Stimulated activated CD4-positive, alpha-beta T cell treated with anti-CD3 and anti-CD28 coated beads, Interleukin-4, amount 100 ng/mL, for 48 hours (primary cell): ENCODE measurements at regions not wholly inside any gene's neighbourhood (a gene's known extent, or its start where the extent isn't known, plus 50 kb on each side); places are given as distances from the start of the nearest gene placed in this dataset.

ENCODE experiments used
- DNase-seq, 2 donors: peaks; one replicate each; pipeline ENCODE4 v3.0.0-alpha.2; 2020; ENCODE audit warnings: low read depth in 2 of 2

GRCh38 chr2:221100467-221101089 lies 471.5 kb downstream of the EPHA4 start:
- no peak for DNase-seq

GRCh38 chr2:221102896-221103688 lies 469.0 kb downstream of the EPHA4 start:
- DNase-seq, result no peak

GRCh38 chr2:221103930-221104329 lies 468.2 kb downstream of the EPHA4 start:
- no peak for DNase-seq

GRCh38 chr2:221104361-221104811 lies 467.7 kb downstream of the EPHA4 start:
- no peak for DNase-seq

- DNase-seq, result no peak
These were observed 465.9 kb downstream of the EPHA4 start for GRCh38 chr2:221106241-221106640.

- DNase-seq, result no peak
These were observed 464.7 kb downstream of the EPHA4 start for GRCh38 chr2:221107424-221107823.

GRCh38 chr2:221109552-221109951 lies 462.6 kb downstream of the EPHA4 start:
- DNase-seq, result no peak

- no peak for DNase-seq
These were observed 460.4 kb downstream of the EPHA4 start for GRCh38 chr2:221111739-221112138.

GRCh38 chr2:221112744-221113143 lies 459.4 kb downstream of the EPHA4 start:
- DNase-seq, result no peak

- DNase-seq, result no peak
These were observed 456.2 kb downstream of the EPHA4 start for GRCh38 chr2:221115944-221116343.

GRCh38 chr2:221120643-221121042 lies 451.5 kb downstream of the EPHA4 start:
- DNase-seq, result no peak

GRCh38 chr2:221123396-221123795 lies 448.7 kb downstream of the EPHA4 start:
- DNase-seq, result no peak

GRCh38 chr2:221124532-221125240 lies 447.4 kb downstream of the EPHA4 start:
- no peak for DNase-seq

- no peak for DNase-seq
These were observed 446.4 kb downstream of the EPHA4 start for GRCh38 chr2:221125691-221126090.

- no peak for DNase-seq
These were observed 442.4 kb downstream of the EPHA4 start for GRCh38 chr2:221129657-221130056.

- no peak for DNase-seq
These were observed 441.7 kb downstream of the EPHA4 start for GRCh38 chr2:221130431-221130830.

- DNase-seq, result no peak
These were observed 438.2 kb downstream of the EPHA4 start for GRCh38 chr2:221133941-221134340.

GRCh38 chr2:221134718-221135117 lies 437.4 kb downstream of the EPHA4 start:
- no peak for DNase-seq

- no peak for DNase-seq
These were observed 436.4 kb downstream of the EPHA4 start for GRCh38 chr2:221135699-221136098.

GRCh38 chr2:221137385-221137784 lies 434.7 kb downstream of the EPHA4 start:
- no peak for DNase-seq

GRCh38 chr2:221142341-221142740 lies 429.8 kb downstream of the EPHA4 start:
- no peak for DNase-seq

GRCh38 chr2:221143231-221143630 lies 428.9 kb downstream of the EPHA4 start:
- no peak for DNase-seq

GRCh38 chr2:221144909-221145308 lies 427.2 kb downstream of the EPHA4 start:
- DNase-seq, result no peak
